KMS-11 (cell line): ENCODE measurements at regions not wholly inside any gene's neighbourhood (a gene's known extent, or its start where the extent isn't known, plus 50 kb on each side); places are given as distances from the start of the nearest gene placed in this dataset.
"Not testable (repeated sequence)": the region's sequence is repeated elsewhere in the genome, so short reads cannot be mapped to it uniquely, and the experiment has no call there.

Source experiments
- H2AFZ ChIP-seq: fragments of 200-600 bp; sonication (generic); 2 replicates; pipeline ENCODE4 v1.6.1; 2016; ENCODE audit warnings: antibody characterized with exemption, mixed run types, low read depth
- H3K27ac ChIP-seq: fragments of 200-600 bp; sonication (generic); 2 replicates; pipeline ENCODE4 v1.6.1; 2016; ENCODE audit warnings: mild to moderate bottlenecking, mixed run types
- H3K27me3 ChIP-seq: fragments of 200-600 bp; sonication (generic); 2 replicates; pipeline ENCODE4 v1.6.1; 2017; ENCODE audit warnings: mild to moderate bottlenecking, low read depth, mixed run types, moderate library complexity; ENCODE audit not compliant: insufficient read depth
- H3K36me3 ChIP-seq: fragments of 200-600 bp; sonication (generic); 2 replicates; pipeline ENCODE4 v1.6.1; 2017; ENCODE audit warnings: mild to moderate bottlenecking, mixed run types; ENCODE audit not compliant: insufficient read depth
- H3K4me1 ChIP-seq: fragments of 200-600 bp; sonication (generic); 2 replicates; pipeline ENCODE4 v1.6.1; 2016; ENCODE audit warnings: mild to moderate bottlenecking, low read depth, mixed run types; ENCODE audit not compliant: poor library complexity, severe bottlenecking
- H3K4me2 ChIP-seq: fragments of 200-600 bp; sonication (generic); 2 replicates; pipeline ENCODE4 v1.7.0; 2016; ENCODE audit warnings: mild to moderate bottlenecking, mixed run types
- H3K4me3 ChIP-seq: fragments of 200-600 bp; sonication (generic); IDR thresholded peaks from 2 replicates; pipeline ENCODE4 v1.6.1; 2017; ENCODE audit warnings: low read depth, low read length, mixed read lengths; ENCODE audit not compliant: insufficient read depth
- H3K79me2 ChIP-seq: fragments of 200-600 bp; sonication (generic); 2 replicates; pipeline ENCODE4 v1.6.1; 2016; ENCODE audit warnings: low read depth, mixed run types; ENCODE audit not compliant: insufficient read depth
- H3K9ac ChIP-seq: fragments of 200-600 bp; sonication (generic); 2 replicates; pipeline ENCODE4 v1.6.1; 2016; ENCODE audit warnings: mild to moderate bottlenecking, mixed run types
- H4K20me1 ChIP-seq: fragments of 200-600 bp; sonication (generic); 2 replicates; pipeline ENCODE4 v1.6.1; 2016; ENCODE audit warnings: mild to moderate bottlenecking, mixed run types; ENCODE audit not compliant: insufficient read depth

- H4K20me1 ChIP-seq, H3K9ac ChIP-seq, H3K27ac ChIP-seq, H3K27me3 ChIP-seq, H2AFZ ChIP-seq, H3K36me3 ChIP-seq, H3K4me1 ChIP-seq, H3K4me2 ChIP-seq, H3K79me2 ChIP-seq, H3K4me3 ChIP-seq: not testable (repeated sequence)
These were observed 1271.9 kb downstream of the FOXD4L5 start for GRCh38 chr9:64013122-64013521.

- H3K36me3 ChIP-seq, H4K20me1 ChIP-seq, H2AFZ ChIP-seq, H3K4me2 ChIP-seq, H3K4me3 ChIP-seq, H3K9ac ChIP-seq, H3K27me3 ChIP-seq, H3K79me2 ChIP-seq, H3K4me1 ChIP-seq, H3K27ac ChIP-seq: not testable (repeated sequence)
These were observed 1273.0 kb downstream of the FOXD4L5 start for GRCh38 chr9:64012014-64012413.

- not testable (repeated sequence) for H4K20me1 ChIP-seq, H3K27ac ChIP-seq, H3K4me3 ChIP-seq, H3K36me3 ChIP-seq, H2AFZ ChIP-seq, H3K4me2 ChIP-seq, H3K27me3 ChIP-seq, H3K79me2 ChIP-seq, H3K9ac ChIP-seq, H3K4me1 ChIP-seq
These were observed 1305.3 kb downstream of the FOXD4L5 start for GRCh38 chr9:63979741-63980140.
